HG02885 (cell line): ENCODE measurements at regions not wholly inside any gene's neighbourhood (a gene's known extent, or its start where the extent isn't known, plus 50 kb on each side); places are given as distances from the start of the nearest gene placed in this dataset.

ENCODE experiments used
- ATAC-seq: cut with Tn5 transposase; IDR thresholded peaks from one replicate; pipeline ENCODE4 v1.9.1; 2021; ENCODE audit warnings: mild to moderate bottlenecking; ENCODE audit not compliant: unreplicated experiment, poor library complexity

- no peak for ATAC-seq
Observed at GRCh38 chr6:153801917-153802316, 237.1 kb upstream of the OPRM1 start.

- ATAC-seq = no peak
Observed at GRCh38 chr6:153800580-153801188, 238.4 kb upstream of the OPRM1 start.

- no peak for ATAC-seq
Observed at GRCh38 chr6:153790876-153791473, 248.1 kb upstream of the OPRM1 start.

- no peak for ATAC-seq
Observed at GRCh38 chr6:153790048-153790447, 249.0 kb upstream of the OPRM1 start.

- no peak for ATAC-seq
Observed at GRCh38 chr6:153787341-153787606, 251.8 kb upstream of the OPRM1 start.

GRCh38 chr6:153781306-153781705 lies 257.7 kb upstream of the OPRM1 start:
- ATAC-seq = no peak

- no peak for ATAC-seq
Observed at GRCh38 chr6:153780011-153780410, 259.0 kb upstream of the OPRM1 start.

GRCh38 chr6:153778216-153778615 lies 260.8 kb upstream of the OPRM1 start:
- ATAC-seq = no peak

GRCh38 chr6:153771577-153771976 lies 267.5 kb upstream of the OPRM1 start:
- no peak for ATAC-seq

GRCh38 chr6:153767127-153767526 lies 271.9 kb upstream of the OPRM1 start:
- no peak for ATAC-seq

- no peak for ATAC-seq
Observed at GRCh38 chr6:153758516-153758915, 280.5 kb upstream of the OPRM1 start.

- ATAC-seq = no peak
Observed at GRCh38 chr6:153735761-153736160, 303.3 kb upstream of the OPRM1 start.

GRCh38 chr6:153729189-153729588 lies 309.9 kb upstream of the OPRM1 start:
- no peak for ATAC-seq

- no peak for ATAC-seq
Observed at GRCh38 chr6:153727885-153728284, 311.2 kb upstream of the OPRM1 start.

GRCh38 chr6:153725456-153725855 lies 313.6 kb upstream of the OPRM1 start:
- no peak for ATAC-seq

- no peak for ATAC-seq
Observed at GRCh38 chr6:153720732-153721131, 318.3 kb upstream of the OPRM1 start.

- ATAC-seq = no peak
Observed at GRCh38 chr6:153705429-153705828, 333.6 kb upstream of the OPRM1 start.

- ATAC-seq = no peak
Observed at GRCh38 chr6:153702671-153703070, 336.4 kb upstream of the OPRM1 start.

- ATAC-seq = no peak
Observed at GRCh38 chr6:153698637-153699036, 340.4 kb upstream of the OPRM1 start.

- no peak for ATAC-seq
Observed at GRCh38 chr6:153698001-153698400, 341.0 kb upstream of the OPRM1 start.

GRCh38 chr6:153677522-153677921 lies 361.5 kb upstream of the OPRM1 start:
- ATAC-seq = no peak

GRCh38 chr6:153673750-153674149 lies 365.3 kb upstream of the OPRM1 start:
- ATAC-seq = no peak

- no peak for ATAC-seq
Observed at GRCh38 chr6:153673225-153673624, 365.8 kb upstream of the OPRM1 start.
